MM.1S (cell line): ENCODE measurements at regions not wholly inside any gene's neighbourhood (a gene's known extent, or its start where the extent isn't known, plus 50 kb on each side); places are given as distances from the start of the nearest gene placed in this dataset.

ENCODE experiments used
- DNase-seq: peaks from one replicate; pipeline ENCODE4 v3.0.0-alpha.2; 2015
- H2AFZ ChIP-seq: fragments of 300-600 bp; sonication (generic); 2 replicates; pipeline ENCODE4 v1.6.0; 2016; ENCODE audit warnings: antibody characterized with exemption, low read length
- H3F3A ChIP-seq: fragments of 300-600 bp; sonication (generic); 2 replicates; pipeline ENCODE4 v1.6.1; 2016; ENCODE audit warnings: mild to moderate bottlenecking, antibody characterized with exemption, low read length, moderate library complexity, mixed read lengths; ENCODE audit not compliant: insufficient read depth
- H3K27ac ChIP-seq: fragments of 300-600 bp; sonication (generic); 2 replicates; pipeline ENCODE4 v1.5.1; 2016; ENCODE audit warnings: mild to moderate bottlenecking, low read length
- H3K27me3 ChIP-seq: fragments of 300-600 bp; sonication (generic); replicated peaks from 2 replicates; pipeline ENCODE4 v1.6.0; 2016; ENCODE audit warnings: low read length; ENCODE audit not compliant: insufficient read depth
- H3K36me3 ChIP-seq: fragments of 300-600 bp; sonication (generic); replicated peaks from 2 replicates; pipeline ENCODE4 v1.6.1; 2016; ENCODE audit warnings: mild to moderate bottlenecking, low read length, mixed read lengths; ENCODE audit not compliant: insufficient read depth
- H3K4me1 ChIP-seq: fragments of 300-600 bp; sonication (generic); 2 replicates; pipeline ENCODE4 v1.6.1; 2016; ENCODE audit warnings: low read length, mixed read lengths
- H3K4me2 ChIP-seq: fragments of 300-600 bp; sonication (generic); 2 replicates; pipeline ENCODE4 v1.6.0; 2016; ENCODE audit warnings: low read depth, low read length
- H3K4me3 ChIP-seq: fragments of 300-600 bp; sonication (generic); 2 replicates; pipeline ENCODE4 v1.5.1; 2016; ENCODE audit warnings: low read length, mixed read lengths
- H3K79me2 ChIP-seq: fragments of 300-600 bp; sonication (generic); 2 replicates; pipeline ENCODE4 v1.6.1; 2016; ENCODE audit warnings: mixed run types, low read length, mixed read lengths
- H3K9ac ChIP-seq: fragments of 300-600 bp; sonication (generic); 2 replicates; pipeline ENCODE4 v1.6.1; 2016; ENCODE audit warnings: low read length, mixed read lengths
- H3K9me2 ChIP-seq: fragments of 300-600 bp; sonication (generic); replicated peaks from 2 replicates; pipeline ENCODE4 v1.6.1; 2016; ENCODE audit warnings: mild to moderate bottlenecking, low read length, mixed read lengths; ENCODE audit not compliant: insufficient read depth
- H3K9me3 ChIP-seq: fragments of 300-600 bp; sonication (generic); replicated peaks from 2 replicates; pipeline ENCODE4 v1.6.1; 2016; ENCODE audit warnings: mild to moderate bottlenecking, low read length, mixed read lengths; ENCODE audit not compliant: insufficient read depth
- H4K20me1 ChIP-seq: fragments of 300-600 bp; sonication (generic); 2 replicates; pipeline ENCODE4 v1.6.1; 2016; ENCODE audit warnings: mild to moderate bottlenecking, low read length, moderate library complexity, mixed read lengths; ENCODE audit not compliant: insufficient read depth
- CTCF ChIP-seq: fragments of 300-600 bp; sonication (generic); IDR thresholded peaks from 2 replicates; pipeline ENCODE4 v1.5.1; 2016; ENCODE audit warnings: antibody characterized with exemption, low read length, mixed read lengths
- EZH2 ChIP-seq: fragments of 300-600 bp; sonication (generic); optimal IDR thresholded peaks from 2 replicates; pipeline ENCODE3; 2017; ENCODE audit warnings: low read depth, mild to moderate bottlenecking, antibody characterized with exemption, low read length, mixed read lengths
- EZH2phosphoT487 ChIP-seq: fragments of 300-600 bp; sonication (generic); IDR thresholded peaks from 2 replicates; pipeline ENCODE4 v1.6.1; 2018; ENCODE audit warnings: antibody characterized with exemption, low read length

GRCh38 chr6:10221178-10221577 is 193.7 kb downstream of the TFAP2A start:
- no peak overlapping the region for H3K9ac ChIP-seq

GRCh38 chr6:10219510-10219909 is 195.4 kb downstream of the TFAP2A start:
- no peak for DNase-seq
- no peaks in the 10 kb centered on the region for H3K36me3 ChIP-seq
- H3K9ac ChIP-seq, result no peak overlapping the region
- TF ChIP-seq EZH2phosphoT487 (no peak), EZH2 (no peak), CTCF (no peak)
- H4K20me1 ChIP-seq, result no peaks in the 10 kb centered on the region
- no peaks in the 10 kb centered on the region for H3K27me3 ChIP-seq
- H3K9me2 ChIP-seq, result no peaks in the 10 kb centered on the region
- no peaks in the 10 kb centered on the region for H3K4me1 ChIP-seq
- H2AFZ ChIP-seq, result no peak overlapping the region
- no peaks in the 10 kb centered on the region for H3K79me2 ChIP-seq
- no peaks in the 10 kb centered on the region for H3F3A ChIP-seq
- no peak overlapping the region for H3K4me2 ChIP-seq
- no peaks in the 10 kb centered on the region for H3K9me3 ChIP-seq
- no peak overlapping the region for H3K4me3 ChIP-seq
- H3K27ac ChIP-seq, result no peak overlapping the region

More at GRCh38 chr6:10221178-10221577, 193.7 kb downstream of the TFAP2A start:
- no peak overlapping the region for H2AFZ ChIP-seq
- DNase-seq, result no peak
- no peaks in the 10 kb centered on the region for H3K79me2 ChIP-seq
- no peaks in the 10 kb centered on the region for H3F3A ChIP-seq
- H4K20me1 ChIP-seq, result no peaks in the 10 kb centered on the region
- no peaks in the 10 kb centered on the region for H3K4me1 ChIP-seq
- no peak overlapping the region for H3K4me2 ChIP-seq
- H3K27ac ChIP-seq, result no peak overlapping the region
- TF ChIP-seq EZH2, result no peak
- no peak for TF ChIP-seq EZH2phosphoT487
- no peak for TF ChIP-seq CTCF
- H3K9me2 ChIP-seq, result no peaks in the 10 kb centered on the region
- no peaks in the 10 kb centered on the region for H3K27me3 ChIP-seq
- no peaks in the 10 kb centered on the region for H3K9me3 ChIP-seq
- no peaks in the 10 kb centered on the region for H3K36me3 ChIP-seq
- H3K4me3 ChIP-seq, result no peak overlapping the region

- Histone ChIP-seq H3K36me3 (no peaks in the 10 kb centered on the region), H3K27me3 (no peaks in the 10 kb centered on the region), H3K9me3 (no peaks in the 10 kb centered on the region), H3F3A (no peaks in the 10 kb centered on the region), H3K9ac (no peak overlapping the region), H3K4me1 (no peaks in the 10 kb centered on the region), H3K27ac (no peak overlapping the region), H3K4me2 (no peak overlapping the region), H4K20me1 (no peaks in the 10 kb centered on the region), H3K4me3 (no peak overlapping the region), H2AFZ (no peak overlapping the region), H3K79me2 (no peaks in the 10 kb centered on the region), H3K9me2 (no peaks in the 10 kb centered on the region)
- DNase-seq, result no peak
- TF ChIP-seq EZH2phosphoT487, result no peak
- TF ChIP-seq EZH2, result no peak
- no peak for TF ChIP-seq CTCF
Measured at GRCh38 chr6:10217111-10217510, 197.8 kb downstream of the TFAP2A start.
